ENCODE measurements at regions not wholly inside any gene's neighbourhood (a gene's known extent, or its start where the extent isn't known, plus 50 kb on each side); places are given as distances from the start of the nearest gene placed in this dataset.
"Not testable (repeated sequence)": the region's sequence is repeated elsewhere in the genome, so short reads cannot be mapped to it uniquely, and the experiment has no call there.

DNA sequence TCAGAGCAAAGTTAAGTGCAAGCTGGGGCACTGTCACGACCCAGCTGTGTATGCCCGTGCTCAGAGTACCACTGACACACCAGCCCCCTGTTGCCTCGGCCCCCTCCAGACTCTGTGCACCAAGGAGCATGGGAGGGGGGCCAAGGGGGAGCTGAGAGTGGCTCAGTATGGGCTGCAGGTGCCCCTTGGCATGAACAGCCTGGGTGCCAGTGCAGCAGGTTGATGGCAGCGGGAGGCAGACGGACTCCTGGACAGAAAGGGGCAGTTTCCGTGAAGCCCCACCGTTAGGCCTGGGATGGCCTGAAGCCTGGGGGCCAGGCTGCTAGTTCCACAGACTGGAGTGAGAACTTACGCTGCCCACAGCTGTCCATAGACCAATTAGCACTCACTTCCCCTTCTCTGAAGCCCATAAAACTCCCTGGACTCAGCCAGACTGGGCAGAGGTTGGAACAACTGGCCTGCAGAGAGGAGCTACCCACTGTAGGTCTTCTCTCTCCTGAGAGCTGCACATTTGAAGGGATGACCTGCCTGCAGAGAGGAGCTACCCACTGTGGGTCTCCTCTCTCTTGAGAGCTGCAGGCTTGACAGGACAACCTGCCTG is 182.8 kb downstream of the DEPDC1B start:
- no peak for DNase-seq

DNA sequence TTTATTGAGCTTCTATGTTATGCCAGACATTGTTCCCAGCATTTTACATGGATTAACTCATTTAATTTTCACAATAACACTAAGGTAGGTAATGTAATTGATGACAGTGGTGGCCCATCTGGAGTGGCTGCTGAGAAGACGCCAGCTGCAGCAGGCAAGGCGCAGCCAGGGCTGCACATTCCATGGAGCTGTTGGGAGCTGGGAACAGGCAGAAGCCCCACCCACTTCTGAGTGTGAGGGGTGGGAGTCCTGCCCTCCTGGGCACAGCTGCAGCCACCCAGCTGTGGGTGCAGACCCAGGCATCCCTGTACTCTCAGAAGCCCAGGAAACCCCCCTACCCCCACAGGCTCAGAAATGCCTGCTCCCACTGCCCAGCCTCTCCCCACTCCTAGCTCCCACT is 183.3 kb downstream of the DEPDC1B start:
- DNase-seq = no peak

DNA sequence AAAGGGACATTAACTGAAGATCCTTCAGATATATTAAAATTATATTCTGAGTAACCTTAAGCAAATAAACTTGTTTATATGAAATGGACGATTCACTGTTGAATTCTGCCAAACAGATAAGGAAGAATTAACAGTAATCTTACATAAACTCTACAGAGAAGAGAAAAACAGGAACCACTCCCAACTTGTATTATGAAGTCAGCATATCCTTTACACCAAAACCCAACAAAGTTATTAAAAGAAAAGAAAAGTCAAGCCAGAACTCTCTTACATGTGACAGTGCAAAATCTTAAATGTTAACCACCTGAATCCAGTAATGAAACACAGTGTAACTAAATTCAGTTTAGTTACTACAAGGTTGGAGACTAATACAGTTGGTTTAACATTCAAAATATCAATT is 185.8 kb downstream of the DEPDC1B start:
- no peak for DNase-seq

DNA sequence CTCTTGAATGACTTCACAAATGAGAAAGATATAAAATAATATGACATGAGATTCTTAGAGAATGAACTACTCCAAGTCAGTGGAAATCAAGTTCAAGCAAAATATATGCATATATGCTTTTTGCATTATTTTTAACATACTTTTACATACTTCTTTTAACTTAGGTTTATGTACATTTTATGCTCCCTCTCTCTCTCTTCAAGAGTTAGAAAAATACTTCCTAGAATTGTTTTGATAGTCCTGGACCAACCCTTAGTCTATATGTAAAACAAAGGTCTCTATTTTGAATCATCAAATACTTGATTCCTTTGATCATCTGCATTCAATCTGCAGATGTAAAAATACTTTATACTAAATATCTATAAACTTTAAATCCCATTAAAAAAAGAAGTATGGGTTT is 187.8 kb downstream of the DEPDC1B start:
- DNase-seq = no peak

DNA sequence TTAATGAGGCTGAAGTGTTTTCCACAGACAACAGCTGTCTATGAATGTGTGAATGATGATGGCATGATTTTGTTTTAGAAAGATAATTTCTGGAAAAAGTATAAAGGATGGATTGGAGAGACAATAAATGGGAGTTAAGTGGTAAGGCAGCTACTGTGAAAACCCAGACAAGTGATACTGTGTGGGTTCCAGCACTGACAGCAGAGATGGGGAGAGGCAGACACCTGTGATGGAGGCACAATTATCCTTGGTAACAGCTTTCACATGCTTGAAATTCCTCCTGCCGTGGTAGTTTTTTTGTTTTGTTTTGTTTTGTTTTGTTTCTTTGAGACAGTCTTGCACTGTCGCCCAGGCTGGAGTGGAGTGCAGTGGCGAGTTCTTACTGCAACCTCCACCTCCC is 189.3 kb downstream of the DEPDC1B start:
- no peak for DNase-seq

DNA sequence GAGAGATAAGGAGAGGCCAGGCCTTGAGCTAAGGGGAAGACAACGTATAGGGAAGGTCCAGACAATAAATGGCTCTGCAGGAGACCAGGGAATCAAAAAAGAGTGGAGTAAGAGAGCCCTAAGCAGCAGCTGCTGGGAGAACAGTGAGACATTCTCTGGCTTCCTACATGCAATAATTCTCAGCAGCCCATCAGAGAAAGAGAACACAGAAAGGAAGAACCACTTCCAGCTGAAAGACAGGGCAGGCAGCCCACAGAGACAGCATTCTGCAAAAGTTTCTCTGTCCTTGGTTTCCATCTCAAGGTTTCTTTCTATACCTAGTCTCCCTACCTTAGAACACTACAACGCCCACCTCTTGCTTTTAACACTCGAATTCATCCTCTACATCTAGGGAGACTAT is 189.9 kb downstream of the DEPDC1B start:
- DNase-seq = no peak

DNA sequence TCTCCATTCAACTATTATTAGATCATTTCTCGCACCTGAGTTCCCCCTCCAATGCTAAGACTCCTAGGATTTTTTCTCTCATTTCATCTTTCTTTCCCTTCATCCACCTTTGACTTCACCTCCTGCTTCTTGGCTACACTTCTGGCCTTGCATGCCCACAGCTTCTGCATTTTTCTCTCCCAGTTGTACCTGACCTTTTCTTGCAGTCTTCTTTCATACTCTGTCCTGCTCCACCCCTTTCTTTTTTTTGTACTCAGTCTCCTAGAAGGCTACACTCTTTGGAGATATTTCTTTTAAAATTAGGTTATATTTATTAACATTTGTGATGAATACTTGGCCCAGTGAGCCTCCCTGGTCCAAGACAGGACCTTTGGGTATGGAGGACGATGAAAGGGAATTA is 190.4 kb downstream of the DEPDC1B start:
- no peak for DNase-seq

DNA sequence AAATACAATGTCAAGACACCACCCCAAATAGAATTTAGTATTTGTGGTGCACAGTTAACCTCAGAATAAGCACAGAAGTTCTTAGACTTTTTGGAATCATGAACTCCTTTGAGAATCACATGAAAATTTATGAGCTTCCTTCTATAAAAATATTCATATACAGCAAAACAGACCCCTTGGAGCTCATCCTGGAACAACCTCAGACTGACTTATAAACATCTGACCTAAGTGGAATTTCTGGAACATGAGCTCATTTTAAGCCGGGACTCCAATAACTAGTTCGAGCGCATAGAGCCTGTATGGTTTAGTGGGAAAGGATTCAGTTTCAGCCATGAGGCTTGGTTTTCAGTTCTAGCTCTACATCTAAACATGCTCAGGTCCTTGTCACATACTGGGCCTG is 192.3 kb downstream of the DEPDC1B start:
- no peak for DNase-seq

DNA sequence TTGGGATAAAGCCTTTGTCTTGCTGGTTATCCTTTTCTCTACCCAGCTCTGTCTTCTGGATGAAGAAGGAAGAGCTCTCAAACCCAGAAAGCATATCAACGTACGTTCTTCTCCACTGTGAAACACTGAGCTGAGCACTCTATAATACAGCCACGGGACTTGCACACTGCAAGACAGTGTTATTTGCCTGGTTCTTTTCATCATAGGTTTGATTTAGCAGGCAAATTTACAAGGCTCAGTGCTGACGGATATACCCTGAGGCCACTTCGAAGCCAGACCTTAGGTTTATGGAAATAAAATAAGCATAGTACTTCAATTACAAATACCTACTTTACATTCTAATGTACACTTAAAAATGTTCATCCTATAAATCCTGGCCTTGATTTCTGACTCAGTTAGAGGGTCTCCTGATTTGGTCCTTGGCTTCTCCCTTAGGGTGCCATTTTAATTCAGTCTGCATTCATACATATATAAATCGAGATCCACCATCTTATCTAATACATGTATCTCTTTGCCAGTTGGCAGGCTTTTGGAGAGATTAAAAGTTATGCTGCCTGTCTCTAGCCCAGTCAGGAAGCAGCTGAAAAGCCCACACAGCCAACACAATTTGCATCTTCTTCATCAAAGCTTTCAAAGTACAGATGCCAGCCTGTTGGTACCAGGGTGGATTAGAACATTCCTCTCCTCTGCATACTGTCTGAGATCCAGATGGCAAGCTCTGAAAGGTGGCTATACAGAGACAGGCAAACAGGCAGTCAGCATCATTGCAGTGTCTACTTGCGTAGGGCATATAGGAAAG is 194.4 kb downstream of the DEPDC1B start:
- no peak for DNase-seq

DNA sequence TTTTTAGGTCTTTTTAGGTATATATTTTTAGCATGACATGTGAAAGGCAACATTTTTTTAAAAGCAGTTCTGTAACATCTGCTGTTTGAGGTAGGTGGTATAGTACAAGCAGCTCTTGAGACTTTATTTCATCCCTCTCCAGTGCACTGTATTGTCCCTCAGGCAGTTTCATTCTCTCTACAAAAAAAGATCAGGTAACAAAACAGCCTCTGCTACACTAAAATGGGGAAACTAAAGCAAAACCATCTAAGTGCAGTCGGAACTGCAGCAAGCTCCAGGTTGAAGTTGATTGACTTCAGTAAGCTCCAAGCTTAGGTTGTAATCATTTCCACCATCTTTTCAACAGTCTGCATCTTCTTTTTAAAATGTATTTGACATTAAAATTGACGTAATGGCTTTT is 195.6 kb downstream of the DEPDC1B start:
- no peak for DNase-seq

DNA sequence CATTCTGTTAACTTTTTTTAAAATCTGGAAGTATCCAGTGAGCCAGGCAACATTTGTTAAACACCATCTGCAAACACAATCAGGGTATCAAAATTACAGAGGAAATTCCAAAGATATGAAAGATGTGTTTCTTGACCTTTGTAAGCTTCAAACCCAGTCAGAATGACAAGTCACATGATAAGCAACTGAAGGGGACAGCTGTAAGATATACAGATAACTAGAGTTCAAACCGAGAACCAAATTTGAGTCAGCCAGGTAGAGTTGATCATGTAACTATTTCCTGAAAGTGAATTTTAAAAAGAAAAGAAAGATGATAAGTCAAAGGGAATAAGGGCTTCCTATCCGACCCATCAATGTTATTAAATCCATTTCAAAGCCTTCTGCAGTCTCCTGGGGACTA is 196.2 kb downstream of the DEPDC1B start:
- DNase-seq = peak; percentile 5

DNA sequence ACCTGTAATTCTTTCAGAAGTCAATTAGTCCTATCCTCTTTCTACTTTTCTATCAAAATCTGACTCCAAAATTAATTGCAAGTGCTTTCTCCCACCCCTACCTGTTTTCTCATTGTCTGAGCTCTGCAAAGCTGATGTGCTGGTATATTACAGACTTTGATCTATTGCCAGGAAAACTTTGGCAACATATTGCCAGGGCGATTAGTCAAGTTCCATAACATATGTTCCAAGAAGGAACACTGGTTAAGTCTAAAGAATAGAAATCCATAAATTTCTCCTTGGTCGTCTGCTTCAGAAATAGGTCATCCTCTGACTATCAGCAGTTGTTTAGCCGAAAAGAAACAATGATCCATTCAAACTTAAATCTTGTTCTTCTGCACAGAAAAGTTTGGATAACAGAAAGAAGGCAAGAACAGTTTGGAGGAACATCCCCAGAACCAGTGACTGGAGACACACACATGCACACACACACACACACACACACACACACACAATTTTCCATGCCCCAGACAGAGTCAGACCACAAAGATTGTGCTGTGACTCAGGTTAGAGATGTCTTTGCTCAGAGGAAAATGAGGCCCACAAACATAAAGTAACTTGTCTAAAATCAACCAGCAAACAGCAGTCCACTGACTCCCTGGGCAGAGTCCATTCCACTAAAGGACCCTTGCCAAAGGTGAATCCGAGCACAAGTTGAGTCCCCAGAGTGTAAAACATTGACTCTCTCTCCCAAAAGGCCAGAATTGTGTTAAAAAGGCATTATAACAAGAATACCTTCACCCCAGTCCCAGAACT is 202.1 kb downstream of the DEPDC1B start:
- DNase-seq = no peak

DNA sequence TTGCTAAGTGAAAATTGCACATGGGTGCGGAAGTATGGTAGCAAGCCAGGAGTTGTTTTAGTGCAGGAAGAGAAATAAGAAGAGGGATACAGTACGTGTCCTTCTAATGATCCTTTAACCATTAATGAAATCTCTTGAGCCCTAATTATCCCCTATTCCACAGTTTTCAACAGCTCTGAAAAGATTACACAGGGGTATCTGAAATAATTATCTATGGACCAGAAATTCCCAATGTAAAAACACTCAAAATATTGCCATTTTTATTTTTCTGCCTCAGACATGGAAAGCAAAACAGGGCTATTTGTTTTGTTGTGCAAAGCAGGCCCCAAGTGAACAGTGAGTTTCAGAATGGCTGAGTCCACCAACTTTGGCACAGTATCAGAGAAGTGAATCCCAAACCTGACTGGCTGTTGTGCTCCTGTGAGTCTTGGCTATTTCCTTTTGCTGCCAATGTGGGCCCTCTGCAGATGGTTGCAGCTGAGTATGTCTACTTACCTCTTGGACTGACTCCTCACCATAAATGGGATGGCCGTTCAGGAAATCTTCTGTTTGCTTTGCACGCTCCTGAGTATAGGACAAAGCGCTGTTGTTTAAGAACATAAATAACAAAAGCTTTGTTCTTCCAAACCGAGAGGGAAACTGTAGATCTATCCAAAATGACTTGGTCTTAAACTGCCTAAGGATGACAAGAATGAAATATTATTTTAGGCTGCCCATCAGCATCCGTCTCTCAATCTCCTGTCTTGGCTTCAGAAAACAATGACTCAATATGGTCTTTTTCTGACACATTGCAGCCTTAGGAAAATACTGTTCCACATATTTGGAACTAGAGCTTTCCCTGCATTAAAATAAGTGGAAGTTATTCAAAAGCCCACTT is 204.1 kb downstream of the DEPDC1B start:
- no peak for DNase-seq

DNA sequence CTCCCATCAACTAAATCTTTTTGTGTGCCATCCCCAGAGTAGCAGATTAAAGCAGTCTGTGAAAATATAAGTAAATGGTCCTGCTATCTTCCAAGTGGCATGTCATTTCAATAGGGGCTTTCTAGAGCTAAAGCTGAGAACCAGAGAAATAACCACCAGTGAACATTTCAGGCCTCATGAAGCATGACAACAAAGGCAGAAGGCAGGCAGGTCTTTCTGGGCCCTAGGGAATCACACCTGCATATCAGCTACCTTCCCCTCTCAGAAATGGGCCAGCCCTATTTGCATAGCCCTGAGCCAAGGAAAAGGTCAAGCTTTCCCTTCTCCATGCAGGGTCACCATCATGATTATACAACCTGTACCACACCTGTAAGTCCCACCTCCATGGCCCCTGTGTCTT is 205.3 kb downstream of the DEPDC1B start:
- no peak for DNase-seq

DNA sequence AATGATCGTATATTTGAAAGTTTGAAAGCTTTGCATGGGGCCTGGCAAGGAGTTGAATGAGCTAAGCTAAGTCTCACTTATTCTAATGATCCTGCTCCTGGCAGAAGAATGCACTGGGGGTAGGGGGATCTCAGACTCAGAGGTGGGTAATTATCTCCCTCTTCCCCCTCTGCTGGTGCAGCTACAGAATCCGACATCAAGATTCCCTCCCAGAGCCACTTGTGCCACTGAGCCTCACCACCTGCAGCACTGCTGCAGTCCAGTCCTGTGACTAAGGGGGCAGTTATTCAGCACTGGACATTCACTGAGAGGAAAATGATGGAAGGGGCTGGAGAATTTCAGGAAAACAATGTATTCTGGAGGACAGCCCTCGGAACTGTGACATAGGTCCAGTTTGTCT is 205.8 kb downstream of the DEPDC1B start:
- no peak for DNase-seq

DNA sequence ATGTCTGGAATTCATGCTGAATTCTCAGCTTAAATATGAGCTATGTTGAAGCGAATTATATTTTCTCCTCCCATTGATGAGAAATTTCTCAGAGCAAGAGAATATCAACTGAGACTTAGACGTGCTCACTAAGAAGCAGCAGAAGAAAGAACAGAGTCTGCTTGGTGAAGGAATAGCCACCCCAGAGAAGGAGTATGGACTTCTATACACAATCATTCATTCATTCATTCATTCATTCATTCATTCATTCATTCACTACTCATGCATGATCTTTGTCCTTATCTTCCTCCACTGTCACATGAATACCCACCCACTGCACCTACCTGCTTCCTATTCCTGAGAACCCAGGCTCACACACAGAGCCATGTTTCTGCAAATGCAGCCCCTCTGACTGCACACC is 206.6 kb downstream of the DEPDC1B start:
- no peak for DNase-seq

DNA sequence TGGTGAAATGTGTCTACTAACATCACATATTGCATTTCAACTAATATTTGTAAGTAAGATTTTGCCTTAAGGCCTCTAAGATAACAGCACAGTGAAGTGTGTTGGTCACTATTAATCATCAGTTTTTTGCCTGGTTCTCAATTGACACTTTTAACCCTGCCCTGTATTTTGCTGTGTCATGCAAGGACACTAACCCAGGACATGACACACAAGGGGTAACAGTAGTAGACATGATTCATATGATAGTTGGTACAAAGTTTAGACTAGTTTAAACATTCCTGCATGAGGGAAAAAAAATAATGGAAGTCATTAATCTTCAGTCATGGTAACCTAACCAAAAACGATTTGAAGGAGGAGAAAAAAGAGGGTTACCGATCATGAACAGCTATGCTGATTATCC is 207.0 kb downstream of the DEPDC1B start:
- no peak for DNase-seq

DNA sequence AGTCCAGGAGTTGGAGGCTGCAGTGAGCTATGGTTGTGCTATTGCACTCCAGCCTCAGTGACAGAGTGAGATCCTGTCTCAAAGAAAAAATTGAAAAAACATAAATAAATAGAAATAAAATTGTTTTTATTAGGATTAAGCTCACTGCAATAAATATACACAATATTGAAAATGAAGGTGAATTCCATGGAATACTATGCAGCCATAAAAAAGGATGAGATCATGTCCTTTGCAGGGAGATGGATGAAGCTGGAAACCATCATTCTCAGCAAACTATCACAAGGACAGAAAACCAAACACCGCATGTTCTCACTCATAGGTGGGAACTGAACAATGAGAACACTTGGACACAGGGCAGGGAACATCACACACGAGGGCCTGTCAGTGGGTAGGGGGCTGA is 207.6 kb downstream of the DEPDC1B start:
- DNase-seq = not testable (repeated sequence)

DNA sequence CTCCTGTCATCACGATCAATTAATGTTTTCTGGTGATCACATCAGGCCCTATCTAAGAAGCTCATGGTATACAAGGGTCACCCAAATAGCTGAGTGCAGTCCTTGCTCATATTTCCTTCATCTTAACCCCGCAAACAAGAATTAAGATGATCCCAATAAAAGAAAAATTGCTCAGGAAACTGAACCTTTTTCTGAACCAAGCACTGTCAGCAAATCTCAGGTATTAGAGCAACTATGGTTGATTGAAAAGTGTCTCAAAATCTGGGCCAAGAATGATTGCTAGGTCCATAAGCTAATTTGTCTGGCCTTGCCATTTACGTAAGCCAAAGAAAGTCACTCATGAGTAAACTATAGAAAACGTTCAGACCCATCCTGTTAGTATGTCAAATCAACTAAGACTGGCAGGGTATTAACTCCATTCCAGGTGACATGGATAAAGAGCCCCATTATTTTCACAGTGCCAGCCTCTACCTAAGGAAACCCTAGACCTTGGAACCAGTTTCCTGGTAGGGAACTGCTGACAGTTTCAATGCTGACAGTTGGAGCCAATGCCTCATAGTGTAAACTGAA is 209.3 kb downstream of the DEPDC1B start:
- no peak for DNase-seq

DNA sequence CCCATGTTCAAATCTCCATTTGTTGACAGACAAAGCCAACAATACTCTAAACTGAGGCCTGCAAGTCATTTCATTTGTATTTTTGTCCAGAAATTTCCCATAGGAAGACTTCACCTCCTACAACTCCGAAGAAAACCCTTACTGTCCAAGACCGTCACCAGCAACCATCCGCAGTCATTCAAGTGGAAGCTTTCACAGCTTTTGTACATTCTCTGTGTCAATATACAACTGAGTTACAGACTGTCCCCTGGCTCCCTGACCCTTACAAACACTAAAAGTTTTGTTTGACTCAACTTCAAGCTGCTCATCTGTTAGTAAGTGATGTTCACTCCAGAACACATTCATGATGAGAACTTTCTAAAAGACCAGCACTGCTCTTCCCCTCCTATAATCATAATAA is 210.1 kb downstream of the DEPDC1B start:
- no peak for DNase-seq

DNA sequence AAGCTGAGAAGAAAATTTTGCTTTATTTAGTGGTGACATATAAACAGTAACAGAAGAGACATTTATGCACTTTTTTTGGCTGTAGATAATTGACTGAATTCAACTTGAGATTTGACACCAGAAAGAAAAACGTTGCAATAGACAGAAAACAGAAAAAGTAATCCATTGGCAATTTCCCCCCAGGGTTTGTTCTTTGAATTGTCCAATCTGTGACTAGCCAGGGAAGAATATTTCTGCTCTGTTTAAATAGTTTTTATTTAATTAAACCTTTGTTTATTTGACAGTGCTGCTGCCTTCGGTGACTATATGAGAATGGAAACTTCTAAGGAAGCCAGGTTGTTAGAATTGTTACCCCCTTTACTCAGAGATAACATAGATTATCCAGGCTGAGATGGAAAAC is 210.6 kb downstream of the DEPDC1B start:
- DNase-seq = no peak

DNA sequence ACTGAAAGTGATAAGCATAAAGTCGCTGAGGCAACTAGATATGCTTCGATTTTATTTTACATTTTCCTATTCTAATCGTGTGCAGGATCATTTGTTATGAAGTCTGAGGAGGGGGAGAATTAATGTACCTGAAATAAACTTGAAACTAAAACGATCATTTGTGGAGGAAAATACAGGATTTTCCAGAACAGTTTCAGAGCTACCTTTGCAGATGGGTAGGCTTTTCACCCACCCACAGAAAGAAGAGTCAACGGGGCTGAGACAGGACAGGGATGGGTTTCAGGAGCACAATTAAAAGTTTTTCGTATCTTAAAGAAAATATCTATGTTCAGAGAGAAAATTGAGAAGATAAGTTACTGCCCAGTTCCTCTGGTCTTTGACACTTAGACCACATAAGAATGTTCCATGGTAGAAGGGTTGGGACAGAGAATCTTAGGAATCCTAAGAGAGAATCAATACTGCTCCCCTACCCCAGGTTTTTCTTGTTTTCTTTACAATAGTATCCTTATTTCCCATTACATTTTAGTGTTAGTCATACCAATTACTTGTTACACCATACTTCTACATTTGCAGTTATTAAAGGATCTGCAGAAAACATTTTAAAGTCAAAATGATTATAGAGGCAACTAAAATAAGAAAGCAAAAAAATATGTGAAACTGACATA is 211.4 kb downstream of the DEPDC1B start:
- DNase-seq = no peak

All from activated CD4-positive, alpha-beta T cell treated with anti-CD3 and anti-CD28 coated beads, Interleukin-10, Interleukin-2, amounts not matched to agents 100 ng/mL and 50 ng/mL, durations not matched to agents 16 hours and 8 hours (primary cell).